Activated B cell treated with CpG ODN at 0.5 μM for 24 hours (primary cell): ENCODE measurements at regions not wholly inside any gene's neighbourhood (a gene's known extent, or its start where the extent isn't known, plus 50 kb on each side); places are given as distances from the start of the nearest gene placed in this dataset.

ENCODE experiments used
- ATAC-seq: fragments of 200-7000 bp; cut with Tn5 transposase; one replicate; pipeline ENCODE4 v1.10.0; 2021; ENCODE audit warnings: low read depth, mild to moderate bottlenecking, moderate library complexity
- CTCF ChIA-PET: fragments of 350-600 bp; sonication (Branson Sonifier 250); formaldehyde crosslinking; loops from one replicate; lab custom pipeline; 2021; ENCODE audit warnings: antibody characterized with exemption; lab: Charles Lee
- POLR2A ChIA-PET: fragments of 350-600 bp; sonication (Branson Sonifier 250); formaldehyde crosslinking; loops from one replicate; lab custom pipeline; 2021; ENCODE audit warnings: antibody characterized with exemption; lab: Charles Lee
- DNase-seq: peaks from one replicate; pipeline ENCODE4 v3.0.0; 2022
- H3K27ac Mint-ChIP-seq: one replicate; pipeline ENCODE4 v1.8.0; 2020; ENCODE audit warnings: mixed read lengths
- H3K27me3 Mint-ChIP-seq: one replicate; pipeline ENCODE4 v1.8.0; 2021; ENCODE audit warnings: mixed read lengths
- H3K36me3 Mint-ChIP-seq: one replicate; pipeline ENCODE4 v1.8.0; 2021; ENCODE audit warnings: low read depth, mixed read lengths
- H3K4me1 Mint-ChIP-seq: one replicate; pipeline ENCODE4 v1.8.0; 2021; ENCODE audit warnings: mixed read lengths
- H3K4me3 Mint-ChIP-seq: one replicate; pipeline ENCODE4 v1.8.0; 2020; ENCODE audit warnings: mild to moderate bottlenecking, mixed read lengths
- H3K9me3 Mint-ChIP-seq: one replicate; pipeline ENCODE4 v1.8.0; 2020; ENCODE audit warnings: mixed read lengths
- intact Hi-C: fragments of 100-400 bp; cut with micrococcal nuclease; formaldehyde crosslinking; loops from one replicate; pipeline ENCODE4 v1.15.1; 2024
- TF ChIP-seq, protein P1 (sequence below): fragments of 200-600 bp; IDR thresholded peaks from one replicate; pipeline ENCODE4 v1.8.0; 2022; ENCODE audit warnings: antibody characterized with exemption, mild to moderate bottlenecking

DNA sequence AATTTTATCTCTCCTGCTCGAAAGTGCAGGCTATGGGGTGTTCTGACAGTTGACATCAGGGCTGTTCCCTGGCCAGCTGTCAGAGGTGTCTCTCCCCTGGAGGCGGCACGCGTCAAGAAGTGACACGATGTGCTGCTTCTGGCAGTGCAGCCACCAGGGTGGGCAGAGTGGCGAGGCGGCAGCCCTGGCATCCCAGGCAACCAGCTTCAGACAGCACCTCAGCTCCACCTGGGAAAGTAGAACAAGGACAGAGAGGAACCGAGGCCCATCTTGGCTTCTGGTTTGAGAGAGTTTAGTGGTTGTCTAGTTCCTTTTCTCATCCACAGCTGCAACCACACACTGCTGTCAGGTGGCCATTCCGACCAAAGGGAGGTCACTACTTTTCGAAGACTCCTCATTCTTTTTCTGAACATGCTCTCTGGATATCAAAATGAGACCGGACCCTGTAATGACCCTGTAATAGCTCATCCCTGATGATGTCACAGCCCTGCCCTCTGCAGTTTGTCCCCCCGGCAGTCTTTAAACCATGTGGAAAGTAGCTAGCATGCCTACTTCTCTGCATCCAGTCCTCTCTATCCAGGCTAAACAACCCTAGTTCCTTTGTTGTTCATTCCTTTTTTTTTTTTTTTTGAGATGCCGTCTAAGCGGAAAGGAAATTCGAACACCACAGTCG lies 381.0 kb upstream of the NRP1 start:
- Mint-ChIP-seq H3K9me3 (peaks cover 4% of the 10 kb centered on the region), H3K36me3 (no peaks in the 10 kb centered on the region), H3K4me1 (no peaks in the 10 kb centered on the region), H3K27me3 (no peaks in the 10 kb centered on the region), H3K4me3 (no peak overlapping the region), H3K27ac (no peak overlapping the region)
- intact Hi-C loops: no loop called here
- CTCF ChIA-PET: no interaction called here
- ATAC-seq (no peak), DNase-seq (no peak)
- TF ChIP-seq, protein P1, sequence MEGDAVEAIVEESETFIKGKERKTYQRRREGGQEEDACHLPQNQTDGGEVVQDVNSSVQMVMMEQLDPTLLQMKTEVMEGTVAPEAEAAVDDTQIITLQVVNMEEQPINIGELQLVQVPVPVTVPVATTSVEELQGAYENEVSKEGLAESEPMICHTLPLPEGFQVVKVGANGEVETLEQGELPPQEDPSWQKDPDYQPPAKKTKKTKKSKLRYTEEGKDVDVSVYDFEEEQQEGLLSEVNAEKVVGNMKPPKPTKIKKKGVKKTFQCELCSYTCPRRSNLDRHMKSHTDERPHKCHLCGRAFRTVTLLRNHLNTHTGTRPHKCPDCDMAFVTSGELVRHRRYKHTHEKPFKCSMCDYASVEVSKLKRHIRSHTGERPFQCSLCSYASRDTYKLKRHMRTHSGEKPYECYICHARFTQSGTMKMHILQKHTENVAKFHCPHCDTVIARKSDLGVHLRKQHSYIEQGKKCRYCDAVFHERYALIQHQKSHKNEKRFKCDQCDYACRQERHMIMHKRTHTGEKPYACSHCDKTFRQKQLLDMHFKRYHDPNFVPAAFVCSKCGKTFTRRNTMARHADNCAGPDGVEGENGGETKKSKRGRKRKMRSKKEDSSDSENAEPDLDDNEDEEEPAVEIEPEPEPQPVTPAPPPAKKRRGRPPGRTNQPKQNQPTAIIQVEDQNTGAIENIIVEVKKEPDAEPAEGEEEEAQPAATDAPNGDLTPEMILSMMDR: no peak
- POLR2A ChIA-PET: no interaction called here

DNA sequence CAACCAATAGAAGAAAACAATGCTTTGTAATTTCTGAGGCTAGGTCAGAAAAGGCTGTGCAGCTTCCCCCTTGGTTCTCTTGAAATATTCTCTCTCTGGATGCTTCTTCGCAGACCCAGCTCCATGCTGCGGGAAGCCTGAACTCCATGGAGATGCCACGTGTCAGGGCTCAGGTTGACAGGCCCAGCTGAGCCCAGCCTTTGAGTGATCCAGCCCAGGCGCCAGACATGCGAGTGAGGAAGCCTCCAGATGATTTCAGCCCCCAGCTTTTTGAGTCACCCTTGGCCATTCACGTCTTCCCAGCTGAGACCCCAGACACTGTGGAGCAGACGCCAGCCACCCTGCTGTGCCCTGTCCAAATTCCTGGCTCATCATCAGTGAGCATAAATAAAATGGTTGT lies 378.4 kb upstream of the NRP1 start:
- peaks cover 2% of the 10 kb centered on the region for H3K9me3 Mint-ChIP-seq
- no peak overlapping the region for H3K27ac Mint-ChIP-seq
- DNase-seq (no peak), ATAC-seq (no peak)
- no peaks in the 10 kb centered on the region for H3K27me3 Mint-ChIP-seq
- intact Hi-C loops: no loop called here
- ChIA-PET POLR2A (no interaction called here), CTCF (no interaction called here)
- TF ChIP-seq, protein P1: no peak
- no peak overlapping the region for H3K4me3 Mint-ChIP-seq
- H3K4me1 Mint-ChIP-seq: no peaks in the 10 kb centered on the region
- no peaks in the 10 kb centered on the region for H3K36me3 Mint-ChIP-seq

DNA sequence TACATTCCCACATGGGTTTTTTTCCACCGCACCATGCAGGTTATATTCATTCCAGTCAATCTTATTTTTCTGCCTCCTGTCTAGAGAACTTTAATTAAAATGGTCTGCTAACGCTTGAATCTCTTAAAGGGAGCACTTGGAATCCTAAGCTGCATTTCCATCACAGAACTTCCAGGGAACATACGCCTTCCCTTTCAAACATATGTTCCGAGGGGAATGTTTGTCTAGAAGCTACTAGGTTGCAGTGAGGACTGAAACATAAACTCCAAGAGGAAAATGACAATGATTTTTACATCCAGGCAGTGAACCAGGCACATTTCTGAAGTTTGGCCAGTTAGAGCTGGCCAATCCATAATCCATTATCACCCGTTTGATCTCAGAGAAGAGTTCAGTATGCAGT lies 375.5 kb upstream of the NRP1 start:
- ChIA-PET CTCF (no interaction called here), POLR2A (no interaction called here)
- DNase-seq (no peak), ATAC-seq (no peak)
- no peaks in the 10 kb centered on the region for H3K27me3 Mint-ChIP-seq
- peaks cover 2% of the 10 kb centered on the region for H3K9me3 Mint-ChIP-seq
- no peaks in the 10 kb centered on the region for H3K4me1 Mint-ChIP-seq
- H3K27ac Mint-ChIP-seq: no peak overlapping the region
- TF ChIP-seq, protein P1: no peak
- H3K36me3 Mint-ChIP-seq: no peaks in the 10 kb centered on the region
- intact Hi-C loops: no loop called here
- no peak overlapping the region for H3K4me3 Mint-ChIP-seq

DNA sequence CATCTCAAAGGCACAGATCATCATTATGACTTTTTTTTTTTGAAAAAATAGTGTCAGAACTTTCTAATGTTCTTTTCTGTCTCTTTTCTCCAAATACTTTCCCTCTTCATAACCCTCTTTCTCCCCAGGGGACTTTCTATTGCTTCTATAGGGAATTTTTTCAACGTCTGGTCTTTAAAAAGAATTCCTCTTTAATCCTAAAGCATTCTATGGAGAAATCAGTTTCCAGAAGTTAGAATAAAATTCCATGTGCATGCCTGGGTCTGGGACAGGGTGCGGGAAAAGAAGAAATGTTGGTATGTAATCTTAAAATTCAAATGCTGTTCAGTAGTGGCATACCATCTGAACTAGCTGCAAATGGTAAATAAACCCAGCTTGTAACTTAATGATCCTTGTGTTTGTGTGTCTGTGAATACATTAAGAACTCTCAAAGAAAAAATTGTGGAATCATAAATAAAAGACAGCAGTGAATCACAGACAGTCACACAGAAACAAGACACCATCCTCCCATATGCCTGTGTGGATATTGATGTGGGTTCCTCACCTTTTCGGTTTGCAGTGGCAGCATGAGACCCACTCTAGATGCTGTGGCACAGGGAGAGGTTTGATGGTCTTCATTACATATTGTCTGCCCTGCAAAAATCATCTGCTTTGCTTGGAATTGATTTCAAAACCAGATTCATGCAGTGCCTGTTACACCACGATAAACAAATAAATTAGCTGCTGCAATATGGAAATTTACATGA lies 374.7 kb upstream of the NRP1 start:
- H3K27me3 Mint-ChIP-seq: no peaks in the 10 kb centered on the region
- DNase-seq (no peak), ATAC-seq (no peak)
- no peaks in the 10 kb centered on the region for H3K36me3 Mint-ChIP-seq
- TF ChIP-seq, protein P1: no peak
- ChIA-PET POLR2A (no interaction called here), CTCF (no interaction called here)
- H3K27ac Mint-ChIP-seq: no peak overlapping the region
- H3K4me3 Mint-ChIP-seq: no peak overlapping the region
- intact Hi-C loops: no loop called here
- H3K9me3 Mint-ChIP-seq: peaks cover 2% of the 10 kb centered on the region
- no peaks in the 10 kb centered on the region for H3K4me1 Mint-ChIP-seq

DNA sequence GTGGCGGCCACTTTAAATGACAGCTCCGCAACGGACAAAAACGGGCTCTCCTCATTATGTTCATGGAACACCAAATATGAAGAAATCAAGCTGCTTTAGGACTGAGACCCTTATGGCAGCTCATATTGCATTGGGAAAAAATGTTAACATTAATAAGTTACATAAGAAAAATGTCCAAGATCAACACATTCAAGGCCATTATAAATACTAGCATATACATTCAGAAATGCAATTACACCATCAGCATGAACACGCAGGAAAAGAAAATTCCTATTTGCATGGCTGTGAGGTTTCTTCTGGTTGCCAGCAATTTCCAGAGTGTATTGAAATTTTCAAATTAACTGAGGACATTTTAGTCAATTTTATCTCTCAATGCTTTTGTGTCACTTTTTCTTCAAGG lies 374.1 kb upstream of the NRP1 start:
- Mint-ChIP-seq H3K9me3 (peaks cover 2% of the 10 kb centered on the region), H3K4me3 (no peak overlapping the region), H3K36me3 (no peaks in the 10 kb centered on the region), H3K27ac (no peak overlapping the region), H3K27me3 (no peaks in the 10 kb centered on the region), H3K4me1 (no peaks in the 10 kb centered on the region)
- POLR2A ChIA-PET: no interaction called here
- no peak for ATAC-seq
- DNase-seq: no peak
- intact Hi-C loops: no loop called here
- TF ChIP-seq, protein P1: no peak
- CTCF ChIA-PET: no interaction called here
